Astrocyte (in vitro differentiated cells and primary cell): ENCODE measurements at regions not wholly inside any gene's neighbourhood (a gene's known extent, or its start where the extent isn't known, plus 50 kb on each side); places are given as distances from the start of the nearest gene placed in this dataset.
A peak's percentile ranks its signal among the peaks of the same experiment; 100 is the strongest.

ENCODE experiments used
- DNase-seq: peaks from one replicate; pipeline ENCODE4 v3.0.0-alpha.2; 2010; ENCODE audit warnings: low read depth
- FAIRE-seq: peaks from 2 replicates; lab custom pipeline; 2011; peaks lifted over from hg19 to GRCh38; lab: Jason Lieb, UNC
- H2AFZ ChIP-seq: 2 replicates; pipeline ENCODE4 v1.6.0; 2012; ENCODE audit warnings: low read depth, low read length, inconsistent platforms
- H3K27ac ChIP-seq: 2 replicates; pipeline ENCODE4 v1.5.1; 2011; ENCODE audit warnings: low read depth, low read length, inconsistent platforms
- H3K27me3 ChIP-seq: 2 replicates; pipeline ENCODE4 v1.6.0; 2011; ENCODE audit warnings: low read length, inconsistent platforms; ENCODE audit not compliant: insufficient read depth
- H3K36me3 ChIP-seq: 2 replicates; pipeline ENCODE4 v1.5.1; 2011; ENCODE audit warnings: low read length, inconsistent platforms; ENCODE audit not compliant: insufficient read depth
- H3K4me1 ChIP-seq: 2 replicates; pipeline ENCODE4 v1.5.1; 2011; ENCODE audit warnings: low read length, inconsistent platforms; ENCODE audit not compliant: insufficient read depth
- H3K4me2 ChIP-seq: 2 replicates; pipeline ENCODE4 v1.6.0; 2012; ENCODE audit warnings: low read length, inconsistent platforms
- H3K4me3 ChIP-seq: 2 replicates; pipeline ENCODE4 v1.5.1; 2011; ENCODE audit warnings: low read depth, mild to moderate bottlenecking, low read length, inconsistent platforms; ENCODE audit not compliant: insufficient read depth
- H3K79me2 ChIP-seq: 2 replicates; pipeline ENCODE4 v1.6.0; 2012; ENCODE audit warnings: mild to moderate bottlenecking, low read length, inconsistent platforms; ENCODE audit not compliant: insufficient read depth
- H3K9ac ChIP-seq: 2 replicates; pipeline ENCODE4 v1.6.0; 2012; ENCODE audit warnings: mild to moderate bottlenecking, low read length, inconsistent platforms
- H3K9me3 ChIP-seq: 2 replicates; pipeline ENCODE4 v1.5.1; 2012; ENCODE audit warnings: low read depth, mild to moderate bottlenecking, low read length, inconsistent platforms; ENCODE audit not compliant: insufficient read depth
- H4K20me1 ChIP-seq: 2 replicates; pipeline ENCODE4 v1.6.0; 2012; ENCODE audit warnings: low read length, inconsistent platforms; ENCODE audit not compliant: insufficient read depth
- H3K27ac Mint-ChIP-seq: one replicate; pipeline ENCODE4 v1.8.0; 2021; ENCODE audit warnings: mild to moderate bottlenecking, mixed read lengths; ENCODE audit not compliant: unreplicated experiment
- H3K27me3 Mint-ChIP-seq: one replicate; pipeline ENCODE4 v1.8.0; 2021; ENCODE audit warnings: low read depth, mixed read lengths; ENCODE audit not compliant: unreplicated experiment
- H3K36me3 Mint-ChIP-seq: one replicate; pipeline ENCODE4 v1.8.0; 2021; ENCODE audit warnings: low read depth, mixed read lengths; ENCODE audit not compliant: unreplicated experiment
- H3K4me1 Mint-ChIP-seq: one replicate; pipeline ENCODE4 v1.8.0; 2021; ENCODE audit warnings: low read depth, mixed read lengths; ENCODE audit not compliant: unreplicated experiment
- H3K4me3 Mint-ChIP-seq: one replicate; pipeline ENCODE4 v1.8.0; 2021; ENCODE audit warnings: mild to moderate bottlenecking, moderate library complexity, mixed read lengths; ENCODE audit not compliant: unreplicated experiment
- H3K9me3 Mint-ChIP-seq: one replicate; pipeline ENCODE4 v1.8.0; 2021; ENCODE audit warnings: mild to moderate bottlenecking, mixed read lengths; ENCODE audit not compliant: unreplicated experiment
- EZH2 ChIP-seq: IDR thresholded peaks from 2 replicates; pipeline ENCODE4 v1.6.1; 2012; ENCODE audit warnings: mild to moderate bottlenecking, low read length, inconsistent platforms; ENCODE audit not compliant: insufficient read depth
- TF ChIP-seq, protein P1 (sequence below): IDR thresholded peaks from 2 replicates; pipeline ENCODE4 v1.5.1; 2011; ENCODE audit warnings: low read depth, mild to moderate bottlenecking, inconsistent platforms, low read length, moderate library complexity; ENCODE audit not compliant: insufficient read depth

DNA sequence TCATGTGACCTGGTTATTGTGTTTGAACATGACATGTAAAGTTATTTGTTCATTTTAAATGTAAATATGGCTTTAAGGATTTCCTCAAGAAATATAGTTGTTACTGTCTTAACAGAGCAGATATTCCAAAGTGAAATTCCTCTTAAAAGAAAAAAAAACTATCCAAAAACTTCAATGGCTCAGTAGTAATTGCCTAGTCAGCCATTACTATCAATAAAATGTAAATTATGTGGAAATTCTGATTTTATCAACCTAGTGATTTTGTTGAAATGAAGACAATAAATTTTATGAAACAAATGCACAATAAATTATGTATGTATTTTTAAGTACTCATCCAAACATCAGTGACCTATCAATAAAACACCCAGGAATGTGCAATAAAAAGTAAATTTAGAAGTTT is 463.3 kb downstream of the TENT5A start:
- no peaks in the 10 kb centered on the region for H3K36me3 ChIP-seq
- no peaks in the 10 kb centered on the region for H3K27me3 Mint-ChIP-seq
- H3K27ac ChIP-seq, result no peak overlapping the region
- no peaks in the 10 kb centered on the region for H3K9me3 ChIP-seq
- H3K4me3 ChIP-seq, result no peak overlapping the region
- no peaks in the 10 kb centered on the region for H3K36me3 Mint-ChIP-seq
- DNase-seq, result no peak
- no peak overlapping the region for H3K9ac ChIP-seq
- H2AFZ ChIP-seq, result no peak overlapping the region
- no peaks in the 10 kb centered on the region for H3K4me1 Mint-ChIP-seq
- FAIRE-seq, result no peak
- no peak overlapping the region for H3K4me3 Mint-ChIP-seq
- no peaks in the 10 kb centered on the region for H4K20me1 ChIP-seq
- H3K4me1 ChIP-seq, result no peaks in the 10 kb centered on the region
- no peak overlapping the region for H3K27ac Mint-ChIP-seq
- H3K79me2 ChIP-seq, result no peaks in the 10 kb centered on the region
- peaks cover 2% of the 10 kb centered on the region for H3K9me3 Mint-ChIP-seq
- no peak overlapping the region for H3K4me2 ChIP-seq
- TF ChIP-seq, protein P1, sequence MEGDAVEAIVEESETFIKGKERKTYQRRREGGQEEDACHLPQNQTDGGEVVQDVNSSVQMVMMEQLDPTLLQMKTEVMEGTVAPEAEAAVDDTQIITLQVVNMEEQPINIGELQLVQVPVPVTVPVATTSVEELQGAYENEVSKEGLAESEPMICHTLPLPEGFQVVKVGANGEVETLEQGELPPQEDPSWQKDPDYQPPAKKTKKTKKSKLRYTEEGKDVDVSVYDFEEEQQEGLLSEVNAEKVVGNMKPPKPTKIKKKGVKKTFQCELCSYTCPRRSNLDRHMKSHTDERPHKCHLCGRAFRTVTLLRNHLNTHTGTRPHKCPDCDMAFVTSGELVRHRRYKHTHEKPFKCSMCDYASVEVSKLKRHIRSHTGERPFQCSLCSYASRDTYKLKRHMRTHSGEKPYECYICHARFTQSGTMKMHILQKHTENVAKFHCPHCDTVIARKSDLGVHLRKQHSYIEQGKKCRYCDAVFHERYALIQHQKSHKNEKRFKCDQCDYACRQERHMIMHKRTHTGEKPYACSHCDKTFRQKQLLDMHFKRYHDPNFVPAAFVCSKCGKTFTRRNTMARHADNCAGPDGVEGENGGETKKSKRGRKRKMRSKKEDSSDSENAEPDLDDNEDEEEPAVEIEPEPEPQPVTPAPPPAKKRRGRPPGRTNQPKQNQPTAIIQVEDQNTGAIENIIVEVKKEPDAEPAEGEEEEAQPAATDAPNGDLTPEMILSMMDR, result no peak
- no peak for TF ChIP-seq EZH2
- H3K27me3 ChIP-seq, result no peaks in the 10 kb centered on the region

DNA sequence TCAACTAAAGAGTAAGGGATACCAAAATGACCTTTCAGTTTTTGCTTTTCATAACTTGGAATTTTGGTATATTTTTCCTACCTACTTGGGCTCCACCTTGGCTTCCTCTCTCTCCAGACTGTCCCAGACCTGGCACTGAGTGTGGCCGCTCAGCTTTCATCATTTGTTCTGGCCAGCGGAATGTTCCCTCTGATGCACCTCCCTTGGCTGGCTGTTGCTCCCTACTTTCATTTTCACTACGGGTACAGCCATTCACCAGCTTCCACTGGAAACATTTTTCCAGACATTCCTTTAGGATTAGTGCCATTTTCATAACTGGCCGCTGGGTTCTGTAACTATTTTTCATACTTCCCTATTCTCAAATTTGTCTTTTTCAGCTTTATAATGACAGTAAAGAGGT is 487.4 kb downstream of the TENT5A start:
- Histone ChIP-seq H3K9ac (no peak overlapping the region), H3K27ac (no peak overlapping the region)

DNA sequence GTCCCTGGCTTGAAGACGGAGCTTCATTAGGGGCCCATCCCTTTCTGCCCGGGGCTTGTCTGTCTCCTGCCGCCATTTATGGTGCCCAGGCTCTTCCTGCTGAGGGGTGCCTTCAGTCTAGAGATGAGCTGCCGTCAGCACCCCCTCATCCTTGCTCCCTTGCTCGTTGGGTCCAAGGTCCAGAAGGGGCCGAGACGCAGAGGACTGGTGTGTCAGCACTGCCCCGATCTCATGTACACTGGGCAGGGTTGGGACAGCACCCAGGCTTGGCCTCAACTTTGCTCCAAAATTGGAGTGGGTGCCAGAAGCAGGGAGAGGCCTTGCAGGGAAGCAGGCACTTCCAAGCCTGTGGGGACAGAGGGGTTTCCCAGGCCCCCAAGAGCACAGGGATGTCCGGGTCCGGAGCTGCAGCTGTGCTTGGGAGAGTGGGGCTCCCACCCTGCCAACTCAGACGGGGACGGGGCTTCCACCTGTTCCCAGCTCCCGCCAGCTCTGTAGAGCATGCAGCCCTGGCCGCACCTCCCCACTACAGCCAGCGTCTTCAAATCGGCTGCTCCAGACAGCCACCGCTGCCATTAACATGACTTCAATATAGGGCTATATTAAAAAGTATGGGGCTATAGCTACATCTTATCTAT is 488.8 kb downstream of the TENT5A start:
- Histone ChIP-seq H3K4me3 (no peak overlapping the region), H3K4me2 (no peak overlapping the region), H3K79me2 (no peaks in the 10 kb centered on the region), H3K9ac (no peak overlapping the region), H3K27me3 (no peaks in the 10 kb centered on the region), H3K9me3 (no peaks in the 10 kb centered on the region), H3K4me1 (no peaks in the 10 kb centered on the region), H4K20me1 (no peaks in the 10 kb centered on the region), H3K36me3 (no peaks in the 10 kb centered on the region), H3K27ac (no peak overlapping the region), H2AFZ (no peak overlapping the region)
- Mint-ChIP-seq H3K9me3 (peaks cover 3% of the 10 kb centered on the region), H3K4me3 (no peak overlapping the region), H3K27me3 (peaks cover 2% of the 10 kb centered on the region), H3K27ac (no peak overlapping the region), H3K36me3 (no peaks in the 10 kb centered on the region), H3K4me1 (peaks cover 3% of the 10 kb centered on the region)
- DNase-seq (no peak), FAIRE-seq (no peak)
- no peak for TF ChIP-seq EZH2
- TF ChIP-seq, protein P1, result no peak

More for the DNA sequence above, 487.4 kb downstream of the TENT5A start:
- H3K27me3 Mint-ChIP-seq, result peaks cover 2% of the 10 kb centered on the region
- peak overlapping the region; percentile 57 for H2AFZ ChIP-seq
- no peaks in the 10 kb centered on the region for H3K27me3 ChIP-seq
- H3K4me1 ChIP-seq, result no peaks in the 10 kb centered on the region
- H3K36me3 ChIP-seq, result no peaks in the 10 kb centered on the region
- TF ChIP-seq EZH2, result no peak
- TF ChIP-seq, protein P1, result no peak
- H3K9me3 ChIP-seq, result no peaks in the 10 kb centered on the region
- no peak overlapping the region for H3K27ac Mint-ChIP-seq
- H4K20me1 ChIP-seq, result no peaks in the 10 kb centered on the region
- DNase-seq (peak; percentile 39), FAIRE-seq (no peak)
- no peaks in the 10 kb centered on the region for H3K36me3 Mint-ChIP-seq
- H3K4me3 Mint-ChIP-seq, result no peak overlapping the region
- no peaks in the 10 kb centered on the region for H3K79me2 ChIP-seq
- H3K4me3 ChIP-seq, result no peak overlapping the region
- H3K4me2 ChIP-seq, result peak overlapping the region; percentile 66
- H3K9me3 Mint-ChIP-seq, result peaks cover 4% of the 10 kb centered on the region
- H3K4me1 Mint-ChIP-seq, result peaks cover 3% of the 10 kb centered on the region
